Ishikawa (cell line): ENCODE measurements at regions not wholly inside any gene's neighbourhood (a gene's known extent, or its start where the extent isn't known, plus 50 kb on each side); places are given as distances from the start of the nearest gene placed in this dataset.

Source experiments
- CREB1 ChIP-seq: IDR thresholded peaks from 2 replicates; pipeline ENCODE4 v1.6.1; 2012; ENCODE audit warnings: low read depth
- MAX ChIP-seq: IDR thresholded peaks from 2 replicates; pipeline ENCODE4 v1.6.1; 2012
- RAD21 ChIP-seq: IDR thresholded peaks from 2 replicates; pipeline ENCODE4 v1.6.1; 2012; ENCODE audit warnings: low read depth
- USF1 ChIP-seq: IDR thresholded peaks from 2 replicates; pipeline ENCODE4 v1.6.1; 2012
- YY1 ChIP-seq: IDR thresholded peaks from 2 replicates; pipeline ENCODE4 v1.6.1; 2012; ENCODE audit warnings: low read depth

GRCh38 chr9:7601739-7602138, 197.8 kb downstream of the DMAC1 start:
- TF ChIP-seq CREB1 (no peak), MAX (no peak), RAD21 (no peak), YY1 (no peak), USF1 (no peak)
